IPS-11a (cell line): ENCODE measurements at regions not wholly inside any gene's neighbourhood (a gene's known extent, or its start where the extent isn't known, plus 50 kb on each side); places are given as distances from the start of the nearest gene placed in this dataset.

ENCODE experiments used
- H3K4me3 ChIP-seq: one replicate; pipeline ENCODE4 v1.5.1; 2013; ENCODE audit warnings: low read depth, low read length, control low read depth

- no peak overlapping the region for H3K4me3 ChIP-seq
Measured at GRCh38 chr12:59839514-59839913, 243.7 kb downstream of the SLC16A7 start.

GRCh38 chr12:59843260-59843843, 247.5 kb downstream of the SLC16A7 start:
- H3K4me3 ChIP-seq, result no peak overlapping the region

GRCh38 chr12:59844750-59845149, 248.9 kb downstream of the SLC16A7 start:
- H3K4me3 ChIP-seq, result no peak overlapping the region

- H3K4me3 ChIP-seq, result no peak overlapping the region
Measured at GRCh38 chr12:59845293-59845692, 249.5 kb downstream of the SLC16A7 start.

GRCh38 chr12:59847127-59847526, 251.3 kb downstream of the SLC16A7 start:
- no peak overlapping the region for H3K4me3 ChIP-seq

- H3K4me3 ChIP-seq, result no peak overlapping the region
Measured at GRCh38 chr12:59850268-59850667, 254.4 kb downstream of the SLC16A7 start.

GRCh38 chr12:59858508-59859170, 262.8 kb downstream of the SLC16A7 start:
- no peak overlapping the region for H3K4me3 ChIP-seq

GRCh38 chr12:59859171-59859510, 263.3 kb downstream of the SLC16A7 start:
- H3K4me3 ChIP-seq, result no peak overlapping the region

- no peak overlapping the region for H3K4me3 ChIP-seq
Measured at GRCh38 chr12:59861635-59862034, 265.8 kb downstream of the SLC16A7 start.

GRCh38 chr12:59867055-59867454, 271.2 kb downstream of the SLC16A7 start:
- H3K4me3 ChIP-seq, result no peak overlapping the region

GRCh38 chr12:59867689-59868088, 271.9 kb downstream of the SLC16A7 start:
- H3K4me3 ChIP-seq, result no peak overlapping the region

- no peak overlapping the region for H3K4me3 ChIP-seq
Measured at GRCh38 chr12:59871779-59872178, 275.9 kb downstream of the SLC16A7 start.

GRCh38 chr12:59873136-59873535, 277.3 kb downstream of the SLC16A7 start:
- no peak overlapping the region for H3K4me3 ChIP-seq

GRCh38 chr12:59874781-59875180, 279.0 kb downstream of the SLC16A7 start:
- no peak overlapping the region for H3K4me3 ChIP-seq

GRCh38 chr12:59886131-59886733, 290.4 kb downstream of the SLC16A7 start:
- no peak overlapping the region for H3K4me3 ChIP-seq

GRCh38 chr12:59887178-59887577, 291.3 kb downstream of the SLC16A7 start:
- H3K4me3 ChIP-seq, result no peak overlapping the region

GRCh38 chr12:59890896-59891579, 295.2 kb downstream of the SLC16A7 start:
- no peak overlapping the region for H3K4me3 ChIP-seq

- H3K4me3 ChIP-seq, result no peak overlapping the region
Measured at GRCh38 chr12:59895166-59895775, 299.4 kb downstream of the SLC16A7 start.

- no peak overlapping the region for H3K4me3 ChIP-seq
Measured at GRCh38 chr12:59904874-59905521, 309.2 kb downstream of the SLC16A7 start.

- no peak overlapping the region for H3K4me3 ChIP-seq
Measured at GRCh38 chr12:59911516-59911915, 315.7 kb downstream of the SLC16A7 start.

GRCh38 chr12:59916988-59917387, 321.2 kb downstream of the SLC16A7 start:
- no peak overlapping the region for H3K4me3 ChIP-seq
